NCI-H2196 (cell line): ENCODE measurements at regions not wholly inside any gene's neighbourhood (a gene's known extent, or its start where the extent isn't known, plus 50 kb on each side); places are given as distances from the start of the nearest gene placed in this dataset.

Source experiments
- DNase-seq: peaks from one replicate; lab custom pipeline; 2025; ENCODE audit not compliant: unreplicated experiment; lab: John Stamatoyannopoulos, UW

DNA sequence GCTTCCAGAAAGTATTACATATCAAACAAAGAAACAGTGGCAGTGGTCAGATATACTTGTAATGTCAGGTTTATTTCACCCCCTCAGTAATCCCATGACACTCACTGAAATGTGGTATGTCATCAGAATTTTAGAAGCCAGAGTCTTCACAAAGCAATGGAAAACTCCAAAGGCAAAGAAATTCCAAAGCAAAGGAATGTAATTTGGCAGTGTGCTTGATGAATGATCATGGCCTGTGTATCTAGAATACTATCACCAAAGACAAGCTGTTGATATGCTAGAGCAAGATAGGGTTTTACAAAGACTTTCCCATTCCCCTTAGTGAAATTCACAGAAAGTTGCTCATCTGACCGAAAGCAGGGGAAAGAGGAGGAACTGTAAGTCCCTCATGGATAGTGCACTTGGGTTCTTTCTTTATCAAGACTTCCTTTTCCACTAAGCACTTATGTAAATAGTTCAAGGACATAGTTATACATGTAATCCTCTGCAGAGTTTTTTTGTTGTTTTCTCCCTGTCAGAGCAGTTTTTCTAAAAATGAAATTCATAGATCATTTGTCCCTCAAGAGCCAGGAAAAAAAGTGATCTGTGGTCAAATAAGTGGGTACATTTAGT, 243.4 kb downstream of the NHLRC3 start:
- no peak for DNase-seq

DNA sequence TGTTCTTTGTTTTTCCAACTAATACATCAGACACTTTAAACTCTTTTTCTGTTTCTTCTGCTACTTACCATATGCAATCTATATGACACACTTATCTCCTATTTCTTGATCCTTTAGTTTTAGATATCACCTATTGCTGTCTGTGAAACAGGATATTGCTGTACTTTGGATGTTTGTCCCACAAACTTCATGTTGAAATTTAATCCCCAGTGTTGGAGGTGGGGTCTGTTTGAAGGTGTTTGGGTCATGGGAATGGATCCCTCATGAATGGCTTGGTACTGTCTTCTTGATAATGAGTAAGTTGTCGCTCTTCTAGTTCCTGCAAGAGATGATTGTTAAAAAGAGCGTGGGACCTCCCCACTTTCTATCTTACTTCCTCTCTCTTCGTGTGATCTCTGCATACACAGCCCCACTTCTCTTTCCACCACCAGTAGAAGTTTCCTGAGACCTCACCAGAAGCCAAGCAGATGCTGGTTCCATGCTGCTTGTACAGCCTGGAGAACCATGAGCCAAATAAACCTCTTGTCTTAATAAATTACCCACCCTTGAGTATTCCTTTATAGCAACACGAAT, 244.2 kb downstream of the NHLRC3 start:
- no peak for DNase-seq

DNA sequence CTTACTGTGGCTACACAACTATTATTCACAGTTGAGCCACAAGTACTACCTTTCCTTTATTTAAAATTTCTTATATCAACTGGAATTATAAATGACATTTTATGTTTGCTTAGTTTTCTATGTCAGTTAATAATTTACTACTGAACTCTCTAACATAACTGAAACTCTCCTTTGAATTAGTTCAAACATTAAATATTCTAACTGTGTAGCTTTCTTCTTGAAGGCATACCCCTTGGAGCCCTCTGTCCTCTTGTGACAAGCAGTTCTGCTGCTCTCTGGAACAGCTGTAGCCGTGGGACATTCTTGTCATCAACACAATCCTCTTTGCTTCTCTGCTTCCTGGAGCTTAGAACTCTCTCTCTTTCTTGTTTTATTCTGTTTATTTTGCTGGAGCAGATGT, 244.8 kb downstream of the NHLRC3 start:
- DNase-seq, result no peak

GRCh38 chr13:39284801-39285388, 246.6 kb downstream of the NHLRC3 start:
- DNase-seq, result no peak
